NOMO-1 treated with dmso at 0.1 percent for 144 hours (cell line): ENCODE measurements at regions not wholly inside any gene's neighbourhood (a gene's known extent, or its start where the extent isn't known, plus 50 kb on each side); places are given as distances from the start of the nearest gene placed in this dataset.
"Not testable (repeated sequence)": the region's sequence is repeated elsewhere in the genome, so short reads cannot be mapped to it uniquely, and the experiment has no call there.

Experiments used
- DNase-seq: peaks from one replicate; lab custom pipeline; 2025; ENCODE audit not compliant: unreplicated experiment; lab: John Stamatoyannopoulos, UW

- no peak for DNase-seq
These were observed 51.1 kb upstream of the NUDT6 start for GRCh38 chr4:122973465-122973864.

GRCh38 chr4:122976111-122976510 lies 53.7 kb upstream of the NUDT6 start:
- no peak for DNase-seq

GRCh38 chr4:122977103-122977502 lies 54.7 kb upstream of the NUDT6 start:
- no peak for DNase-seq

- DNase-seq: no peak
These were observed 55.7 kb upstream of the NUDT6 start for GRCh38 chr4:122978109-122978508.

- DNase-seq: no peak
These were observed 56.4 kb upstream of the NUDT6 start for GRCh38 chr4:122978789-122979188.

- no peak for DNase-seq
These were observed 58.5 kb upstream of the NUDT6 start for GRCh38 chr4:122980860-122981259.

GRCh38 chr4:122988696-122989095 lies 66.3 kb upstream of the NUDT6 start:
- no peak for DNase-seq

GRCh38 chr4:122990891-122991290 lies 68.5 kb upstream of the NUDT6 start:
- no peak for DNase-seq

GRCh38 chr4:122992057-122992456 lies 69.7 kb upstream of the NUDT6 start:
- DNase-seq: no peak

- DNase-seq: no peak
These were observed 70.2 kb upstream of the NUDT6 start for GRCh38 chr4:122992641-122993040.

- DNase-seq: no peak
These were observed 74.0 kb upstream of the NUDT6 start for GRCh38 chr4:122996350-122996749.

- no peak for DNase-seq
These were observed 75.2 kb upstream of the NUDT6 start for GRCh38 chr4:122997463-122998101.

- DNase-seq: not testable (repeated sequence)
These were observed 81.7 kb upstream of the NUDT6 start for GRCh38 chr4:123004079-123004478.

GRCh38 chr4:123005126-123005525 lies 82.7 kb upstream of the NUDT6 start:
- DNase-seq: not testable (repeated sequence)

- no peak for DNase-seq
These were observed 85.3 kb upstream of the NUDT6 start for GRCh38 chr4:123007679-123008078.

GRCh38 chr4:123012416-123012815 lies 90.0 kb upstream of the NUDT6 start:
- DNase-seq: not testable (repeated sequence)

- DNase-seq: no peak
These were observed 91.6 kb upstream of the NUDT6 start for GRCh38 chr4:123014038-123014437.

GRCh38 chr4:123017078-123017477 lies 94.7 kb upstream of the NUDT6 start:
- no peak for DNase-seq

- DNase-seq: no peak
These were observed 95.4 kb upstream of the NUDT6 start for GRCh38 chr4:123017636-123018395.

GRCh38 chr4:123018396-123018775 lies 96.0 kb upstream of the NUDT6 start:
- no peak for DNase-seq

- no peak for DNase-seq
These were observed 97.9 kb upstream of the NUDT6 start for GRCh38 chr4:123020285-123020684.

- DNase-seq: no peak
These were observed 101.2 kb upstream of the NUDT6 start for GRCh38 chr4:123023647-123024046.

GRCh38 chr4:123024710-123025109 lies 102.3 kb upstream of the NUDT6 start:
- DNase-seq: no peak
